Endothelial cell of umbilical vein (primary cell): ENCODE measurements at regions not wholly inside any gene's neighbourhood (a gene's known extent, or its start where the extent isn't known, plus 50 kb on each side); places are given as distances from the start of the nearest gene placed in this dataset.

Experiments
- CTCF ChIP-seq, 2 donors: IDR thresholded peaks; 1 replicate in 1 of 2; 2 replicates in 1 of 2; pipeline ENCODE4 v1.5.1; 2011; ENCODE audit warnings: low read length in 2 of 2, mild to moderate bottlenecking in 2 of 2, moderate library complexity in 2 of 2, control low read depth in 1 of 2, inconsistent platforms in 1 of 2, low read depth in 1 of 2; ENCODE audit not compliant: insufficient read depth in 1 of 2; ENCODE audit errors: extremely low read depth in 1 of 2
- FOS ChIP-seq: IDR thresholded peaks from 2 replicates; pipeline ENCODE4 v1.6.1; 2011; ENCODE audit warnings: mild to moderate bottlenecking, low read length, moderate library complexity, borderline replicate concordance; ENCODE audit not compliant: insufficient read depth
- JUN ChIP-seq: IDR thresholded peaks from 2 replicates; pipeline ENCODE4 v1.6.1; 2011; ENCODE audit warnings: borderline replicate concordance, low read depth; ENCODE audit not compliant: insufficient read length, insufficient read depth
- MAX ChIP-seq: IDR thresholded peaks from 2 replicates; pipeline ENCODE4 v1.6.1; 2011; ENCODE audit not compliant: insufficient read depth, insufficient read length
- POLR2A ChIP-seq: IDR thresholded peaks from 2 replicates; pipeline ENCODE4 v1.6.1; 2012; ENCODE audit warnings: low read depth, mild to moderate bottlenecking, control low read depth, low read length

- TF ChIP-seq CTCF (IDR thresholded peaks at IDR 0.05; ENCODE audit: extremely low read depth in 1 of 2, insufficient read depth in 1 of 2, low read depth in 1 of 2, low read length in 2 of 2) (no peak), MAX (no peak), JUN (no peak), POLR2A (no peak), FOS (no peak)
Measured at GRCh38 chr13:109351236-109351635, 435.1 kb downstream of the IRS2 start.
